GM10248 (cell line): ENCODE measurements at regions not wholly inside any gene's neighbourhood (a gene's known extent, or its start where the extent isn't known, plus 50 kb on each side); places are given as distances from the start of the nearest gene placed in this dataset.

ENCODE experiments used
- CTCF ChIA-PET: fragments of 300-600 bp; sonication (Branson Sonifier 250); formaldehyde crosslinking; extraction: SDS; loops from one replicate; lab custom pipeline; 2021; ENCODE audit warnings: antibody characterized with exemption; lab: Yijun Ruan, JAX
- POLR2A ChIA-PET: fragments of 350-650 bp; sonication (Branson Sonifier 250); formaldehyde crosslinking; extraction: SDS; loops from one replicate; lab custom pipeline; 2020; ENCODE audit warnings: antibody characterized with exemption; lab: Yijun Ruan, JAX
- DNase-seq: peaks from one replicate; pipeline ENCODE4 v3.0.0; 2012; ENCODE audit errors: extremely low spot score
- TF ChIP-seq, protein P1 (sequence below): IDR thresholded peaks from 2 replicates; pipeline ENCODE4 v1.5.1; 2012; ENCODE audit warnings: mild to moderate bottlenecking, low read depth; ENCODE audit errors: extremely low read depth, missing control alignments, control extremely low read depth

DNA sequence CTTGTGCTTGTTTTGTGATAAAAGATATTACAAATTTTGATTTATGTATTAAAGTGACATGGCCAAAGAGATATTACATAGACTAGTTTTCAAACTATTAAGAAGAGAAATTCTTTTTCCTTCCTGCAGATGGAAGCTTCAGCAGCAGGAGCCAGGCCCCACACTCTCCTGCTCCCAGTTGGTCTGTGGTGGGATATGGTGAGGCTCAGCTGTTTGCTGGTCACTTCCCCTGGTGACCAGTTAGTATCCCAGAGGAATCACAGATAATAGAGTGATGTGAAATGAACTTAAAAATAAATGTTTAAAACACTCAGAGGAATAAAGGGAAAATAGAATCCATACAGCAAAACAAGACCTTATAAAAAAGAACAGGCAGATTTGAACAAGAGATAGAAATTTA is 154.7 kb downstream of the KTN1 start:
- POLR2A ChIA-PET, result no interaction called here
- no peak for DNase-seq
- CTCF ChIA-PET, result interaction anchor here (1.1 to 4.7 kb wide), 9 partner anchors 9 to 745 kb away, joined by 3 to 39 read pairs (median 6); no protein-coding TSS in a partner anchor
- TF ChIP-seq, protein P1, sequence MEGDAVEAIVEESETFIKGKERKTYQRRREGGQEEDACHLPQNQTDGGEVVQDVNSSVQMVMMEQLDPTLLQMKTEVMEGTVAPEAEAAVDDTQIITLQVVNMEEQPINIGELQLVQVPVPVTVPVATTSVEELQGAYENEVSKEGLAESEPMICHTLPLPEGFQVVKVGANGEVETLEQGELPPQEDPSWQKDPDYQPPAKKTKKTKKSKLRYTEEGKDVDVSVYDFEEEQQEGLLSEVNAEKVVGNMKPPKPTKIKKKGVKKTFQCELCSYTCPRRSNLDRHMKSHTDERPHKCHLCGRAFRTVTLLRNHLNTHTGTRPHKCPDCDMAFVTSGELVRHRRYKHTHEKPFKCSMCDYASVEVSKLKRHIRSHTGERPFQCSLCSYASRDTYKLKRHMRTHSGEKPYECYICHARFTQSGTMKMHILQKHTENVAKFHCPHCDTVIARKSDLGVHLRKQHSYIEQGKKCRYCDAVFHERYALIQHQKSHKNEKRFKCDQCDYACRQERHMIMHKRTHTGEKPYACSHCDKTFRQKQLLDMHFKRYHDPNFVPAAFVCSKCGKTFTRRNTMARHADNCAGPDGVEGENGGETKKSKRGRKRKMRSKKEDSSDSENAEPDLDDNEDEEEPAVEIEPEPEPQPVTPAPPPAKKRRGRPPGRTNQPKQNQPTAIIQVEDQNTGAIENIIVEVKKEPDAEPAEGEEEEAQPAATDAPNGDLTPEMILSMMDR, result no peak

DNA sequence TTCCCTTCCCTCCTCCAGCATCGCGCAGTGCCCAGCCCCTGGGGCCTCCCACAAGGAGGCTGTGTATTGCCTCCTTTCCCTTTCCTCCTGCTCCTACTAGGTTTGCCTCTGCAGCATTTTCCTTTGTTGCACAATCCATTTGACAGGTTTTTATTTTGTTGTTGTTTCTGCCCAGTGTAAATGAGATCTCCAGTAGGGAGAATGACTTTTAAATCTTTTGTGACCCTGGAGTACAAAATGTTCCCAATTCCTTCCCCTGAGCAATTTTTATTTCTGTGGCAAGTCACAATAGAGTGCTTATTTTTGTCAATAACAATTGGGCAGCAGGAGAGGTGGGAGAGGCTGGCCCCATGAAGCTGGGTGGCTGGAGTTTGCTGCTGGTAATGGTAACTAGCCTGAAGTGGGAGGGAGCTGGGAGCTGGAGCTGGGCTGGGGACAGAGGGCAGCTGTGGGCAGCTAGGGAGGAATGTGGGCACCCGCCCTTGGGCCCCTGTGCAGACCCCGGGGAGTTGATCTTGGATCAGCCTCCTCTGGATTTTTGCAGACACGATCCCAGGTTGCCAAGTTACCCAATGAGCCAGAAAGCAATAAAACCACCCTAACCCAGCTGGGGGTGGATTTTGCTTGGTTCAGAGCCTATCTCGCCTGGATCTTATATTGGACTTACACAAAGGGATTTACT is 160.1 kb downstream of the KTN1 start:
- POLR2A ChIA-PET, result no interaction called here

DNA sequence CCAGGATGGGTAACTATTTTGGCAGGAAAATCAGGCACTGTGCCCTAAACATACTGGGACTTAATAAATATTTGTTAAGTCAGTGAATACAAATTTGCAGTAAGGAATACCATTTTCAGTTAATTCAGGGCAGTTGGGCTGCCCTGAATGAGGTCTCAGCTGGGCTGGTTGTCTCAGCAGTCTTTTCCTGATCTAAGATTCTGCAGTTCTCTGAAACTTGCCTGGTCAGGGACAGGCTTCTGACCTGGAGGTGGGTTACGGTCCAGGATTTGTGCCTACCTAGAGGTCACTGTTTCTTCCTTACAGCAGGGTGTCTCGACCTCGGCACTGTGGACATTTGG is 160.6 kb downstream of the KTN1 start:
- no peak for DNase-seq
- TF ChIP-seq, protein P1, result no peak
- ChIA-PET POLR2A (no interaction called here), CTCF (no interaction called here)

More for the DNA sequence above, 160.1 kb downstream of the KTN1 start:
- CTCF ChIA-PET, result interaction anchor here (0.9 to 1.2 kb wide), 2 partner anchors 9 to 15 kb away, joined by 3 to 4 read pairs; no protein-coding TSS in a partner anchor
- TF ChIP-seq, protein P1, result no peak
- DNase-seq, result no peak

DNA sequence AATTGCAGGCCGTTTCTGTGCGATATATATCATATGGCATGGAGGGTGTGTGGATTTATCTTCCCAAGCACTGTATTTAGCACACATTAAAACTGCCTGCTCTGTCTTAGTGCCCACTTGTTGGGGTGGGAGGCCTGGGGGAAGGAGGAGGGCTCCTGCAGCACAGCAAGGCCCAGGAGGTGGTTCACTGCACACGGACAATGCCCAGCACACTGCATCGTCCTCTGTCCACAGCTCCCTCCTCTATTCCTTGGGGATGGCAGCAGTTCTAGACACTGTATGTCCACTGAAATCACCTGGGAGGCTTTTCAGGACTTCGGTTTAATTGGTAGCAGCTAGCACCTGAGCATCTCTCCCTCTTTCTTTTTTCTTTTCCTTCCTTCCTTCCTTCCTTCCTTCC is 161.2 kb downstream of the KTN1 start:
- CTCF ChIA-PET, result interaction anchor here (1.3 to 4.7 kb wide), 2 partner anchors 8 to 20 kb away, joined by 3 to 24 read pairs; no protein-coding TSS in a partner anchor
- POLR2A ChIA-PET, result no interaction called here
- TF ChIP-seq, protein P1, result no peak
- DNase-seq, result no peak

DNA sequence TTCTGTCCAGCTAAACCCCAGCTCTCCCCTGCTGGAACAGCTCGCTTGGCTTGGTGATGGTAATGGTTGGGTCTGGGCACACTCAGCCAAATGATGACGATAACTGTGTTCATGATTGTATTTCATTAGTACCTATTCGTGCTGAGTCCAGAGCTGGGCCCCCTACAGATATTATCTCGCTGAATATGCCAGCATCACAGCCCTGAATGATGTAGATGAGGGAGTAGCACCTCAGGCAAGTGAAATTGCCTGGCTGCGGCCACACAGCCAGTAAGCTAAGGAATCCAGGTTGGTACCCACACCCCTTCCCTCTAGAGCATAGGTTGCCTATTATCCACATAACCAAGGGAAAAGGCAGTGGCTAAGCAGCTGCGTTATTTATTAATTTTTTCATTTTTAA is 163.5 kb downstream of the KTN1 start:
- ChIA-PET CTCF (interaction anchor here (1.1 to 4.7 kb wide), 2 partner anchors 10 to 20 kb away, joined by 3 to 24 read pairs; no protein-coding TSS in a partner anchor), POLR2A (no interaction called here)
- TF ChIP-seq, protein P1, result no peak
- no peak for DNase-seq

DNA sequence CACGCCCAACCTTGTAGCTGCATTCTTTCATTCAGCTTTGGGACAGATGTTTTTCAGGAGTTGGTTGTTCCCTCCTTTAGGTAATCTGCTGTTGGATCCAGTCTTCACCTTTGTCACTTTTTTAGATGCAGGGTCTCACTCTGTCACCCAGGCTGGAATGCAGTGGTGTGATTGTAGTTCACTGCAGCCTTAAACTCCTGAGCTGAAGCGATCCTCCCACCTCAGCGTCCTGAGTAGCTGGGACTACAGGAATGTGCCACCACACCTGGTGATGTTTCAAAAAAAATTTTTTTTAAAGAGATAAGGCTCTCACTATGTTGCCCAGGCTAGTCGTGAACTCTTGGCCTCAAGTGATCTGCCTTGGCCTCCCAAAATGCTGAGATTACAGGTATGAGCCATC is 164.3 kb downstream of the KTN1 start:
- no peak for DNase-seq
- TF ChIP-seq, protein P1, result no peak
- POLR2A ChIA-PET, result no interaction called here
- CTCF ChIA-PET, result interaction anchor here (0.9 to 4.7 kb wide), 2 partner anchors 11 to 15 kb away, joined by 3 to 24 read pairs; no protein-coding TSS in a partner anchor
